IMR-90 (cell line): ENCODE measurements at regions not wholly inside any gene's neighbourhood (a gene's known extent, or its start where the extent isn't known, plus 50 kb on each side); places are given as distances from the start of the nearest gene placed in this dataset.

Experiments
- ATAC-seq: fragments of 200-7000 bp; cut with Tn5 transposase; 2 replicates; pipeline ENCODE4 v1.9.1; 2020; ENCODE audit warnings: low read depth, mild to moderate bottlenecking, moderate library complexity
- BruUV-seq: library from RNA; stranded (reverse); fragments of 400-500 nt; replicated peaks from 2 replicates; lab custom pipeline; 2021; lab: Mats Ljungman, UMichigan
- CTCF ChIA-PET: fragments of 300-600 bp; formaldehyde crosslinking; extraction: SDS; loops from one replicate; lab custom pipeline; 2021; ENCODE audit warnings: antibody characterized with exemption; lab: Yijun Ruan, JAX
- POLR2A ChIA-PET: fragments of 300-600 bp; sonication (Branson Sonifier 250); formaldehyde crosslinking; loops from one replicate; lab custom pipeline; 2022; ENCODE audit warnings: antibody characterized with exemption; ENCODE audit not compliant: unreplicated experiment; lab: Charles Lee
- DNase-seq: peaks from one replicate; pipeline ENCODE4 v3.0.0; 2013
- H2AFZ ChIP-seq: replicated peaks from 2 replicates; pipeline ENCODE3; 2013; ENCODE audit warnings: low read length, mild to moderate bottlenecking; ENCODE audit not compliant: poor library complexity
- H2AK5ac ChIP-seq: 2 replicates; pipeline ENCODE4 v1.6.1; 2013; ENCODE audit warnings: low read depth, low read length, inconsistent platforms
- H2AK9ac ChIP-seq: replicated peaks from 2 replicates; pipeline ENCODE3; 2013; ENCODE audit warnings: mild to moderate bottlenecking, low read depth, low read length, moderate library complexity; ENCODE audit not compliant: poor library complexity
- H2BK120ac ChIP-seq: 2 replicates; pipeline ENCODE4 v1.6.1; 2013; ENCODE audit warnings: low read depth, low read length, inconsistent platforms
- H2BK15ac ChIP-seq: 3 replicates; pipeline ENCODE4 v1.6.1; 2013; ENCODE audit warnings: low read depth, low read length, inconsistent platforms
- H2BK20ac ChIP-seq: 2 replicates; pipeline ENCODE4 v1.6.1; 2013; ENCODE audit warnings: low read depth, mild to moderate bottlenecking, inconsistent platforms, low read length, moderate library complexity
- H2BK5ac ChIP-seq: 2 replicates; pipeline ENCODE4 v1.6.1; 2013; ENCODE audit warnings: mild to moderate bottlenecking, low read depth, low read length, inconsistent platforms; ENCODE audit not compliant: poor library complexity, severe bottlenecking
- H3K14ac ChIP-seq: replicated peaks from 2 replicates; pipeline ENCODE4 v1.6.1; 2013; ENCODE audit warnings: low read depth, low read length, inconsistent platforms
- H3K18ac ChIP-seq: 2 replicates; pipeline ENCODE4 v1.6.1; 2013; ENCODE audit warnings: low read depth, low read length, control low read depth
- H3K23ac ChIP-seq: 2 replicates; pipeline ENCODE4 v1.6.1; 2013; ENCODE audit warnings: low read depth, low read length, inconsistent platforms
- H3K27ac ChIP-seq: 2 replicates; pipeline ENCODE4 v1.5.1; 2013; ENCODE audit warnings: mild to moderate bottlenecking, control low read depth, low read length; ENCODE audit not compliant: insufficient read depth
- H3K27me3 ChIP-seq: 2 replicates; pipeline ENCODE4 v1.6.1; 2013; ENCODE audit warnings: low read length; ENCODE audit not compliant: control insufficient read depth, insufficient read depth
- H3K36me3 ChIP-seq: 2 replicates; pipeline ENCODE4 v1.6.1; 2013; ENCODE audit warnings: low read length, mixed read lengths; ENCODE audit not compliant: control insufficient read depth, insufficient read depth
- H3K4ac ChIP-seq: 2 replicates; pipeline ENCODE4 v1.6.1; 2013; ENCODE audit warnings: low read depth, low read length, inconsistent platforms
- H3K4me1 ChIP-seq: 2 replicates; pipeline ENCODE4 v1.6.1; 2013; ENCODE audit warnings: low read length, mixed read lengths; ENCODE audit not compliant: control insufficient read depth, insufficient read depth
- H3K4me2 ChIP-seq: 2 replicates; pipeline ENCODE4 v1.6.1; 2013; ENCODE audit warnings: low read depth, mild to moderate bottlenecking, control low read depth, low read length, moderate library complexity
- H3K4me3 ChIP-seq: 2 replicates; pipeline ENCODE4 v1.5.1; 2013; ENCODE audit warnings: low read depth, mild to moderate bottlenecking, control low read depth, low read length, moderate library complexity; ENCODE audit not compliant: insufficient read depth
- H3K56ac ChIP-seq: 2 replicates; pipeline ENCODE4 v1.6.1; 2013; ENCODE audit warnings: low read length, inconsistent platforms; ENCODE audit not compliant: insufficient read depth; ENCODE audit errors: extremely low read depth
- H3K79me1 ChIP-seq, 2 experiments: 2 replicates each; pipeline ENCODE4 v1.6.1; 2013; ENCODE audit warnings: low read length in 2 of 2, inconsistent platforms in 1 of 2, low read depth in 1 of 2
- H3K9ac ChIP-seq: 2 replicates; pipeline ENCODE4 v1.6.1; 2013; ENCODE audit warnings: low read depth, low read length, control low read depth
- H3K9me1 ChIP-seq: 2 replicates; pipeline ENCODE4 v1.6.1; 2013; ENCODE audit warnings: low read length, inconsistent platforms; ENCODE audit not compliant: insufficient read depth
- H3K9me3 ChIP-seq: 2 replicates; pipeline ENCODE4 v1.6.1; 2013; ENCODE audit warnings: low read length; ENCODE audit not compliant: control insufficient read depth, insufficient read depth
- H4K20me1 ChIP-seq: 2 replicates; pipeline ENCODE4 v1.6.1; 2013; ENCODE audit warnings: low read length, inconsistent platforms; ENCODE audit not compliant: insufficient read depth
- H4K5ac ChIP-seq: 2 replicates; pipeline ENCODE4 v1.6.1; 2013; ENCODE audit warnings: mild to moderate bottlenecking, low read depth, low read length, control low read depth
- H4K8ac ChIP-seq, 2 experiments: 2 replicates each; pipeline ENCODE4 v1.6.1; 2013; ENCODE audit warnings: low read depth in 2 of 2, low read length in 2 of 2, control low read depth in 1 of 2, inconsistent platforms in 1 of 2
- H4K91ac ChIP-seq: 2 replicates; pipeline ENCODE4 v1.6.1; 2013; ENCODE audit warnings: low read depth, low read length, inconsistent platforms; ENCODE audit not compliant: insufficient read depth
- BHLHE40 ChIP-seq: fragments of 150-350 bp; IDR thresholded peaks from 2 replicates; pipeline ENCODE4 v1.6.1; 2016; ENCODE audit warnings: mild to moderate bottlenecking, low read depth, low read length
- CEBPB ChIP-seq: IDR thresholded peaks from 2 replicates; pipeline ENCODE4 v1.6.1; 2012; ENCODE audit warnings: low read depth, low read length, improper control_type of control experiment
- CHD1 ChIP-seq: IDR thresholded peaks from 2 replicates; pipeline ENCODE4 v1.6.1; 2012; ENCODE audit warnings: low read depth, low read length, improper control_type of control experiment
- CTCF ChIP-seq: conservative IDR thresholded peaks from 2 replicates; pipeline ENCODE4 v1.5.1; 2012; ENCODE audit warnings: mild to moderate bottlenecking, low read depth, low read length, improper control_type of control experiment
- ELK1 ChIP-seq: fragments of 150-350 bp; IDR thresholded peaks from 2 replicates; pipeline ENCODE4 v1.6.1; 2016; ENCODE audit warnings: low read depth, mild to moderate bottlenecking, low read length, moderate library complexity, borderline replicate concordance
- FOS ChIP-seq: fragments of 150-350 bp; IDR thresholded peaks from 2 replicates; pipeline ENCODE4 v1.6.1; 2016; ENCODE audit warnings: low read depth, low read length
- MAZ ChIP-seq: IDR thresholded peaks from 2 replicates; pipeline ENCODE4 v1.6.1; 2012; ENCODE audit warnings: low read depth, mild to moderate bottlenecking, low read length, improper control_type of control experiment, moderate library complexity, borderline replicate concordance
- MXI1 ChIP-seq: IDR thresholded peaks from 2 replicates; pipeline ENCODE4 v1.6.1; 2012; ENCODE audit warnings: low read depth, mild to moderate bottlenecking, low read length, moderate library complexity, borderline replicate concordance
- NFE2L2 ChIP-seq: fragments of 150-350 bp; IDR thresholded peaks from 2 replicates; pipeline ENCODE4 v1.6.1; 2016; ENCODE audit warnings: low read depth, mild to moderate bottlenecking, low read length
- POLR2A ChIP-seq: IDR thresholded peaks from 2 replicates; pipeline ENCODE4 v1.6.1; 2012; ENCODE audit warnings: mild to moderate bottlenecking, low read depth, low read length
- RAD21 ChIP-seq: IDR thresholded peaks from 2 replicates; pipeline ENCODE4 v1.6.1; 2012; ENCODE audit warnings: low read length, improper control_type of control experiment
- RCOR1 ChIP-seq: IDR thresholded peaks from 2 replicates; pipeline ENCODE4 v1.6.1; 2012; ENCODE audit warnings: mild to moderate bottlenecking, low read length, improper control_type of control experiment; ENCODE audit not compliant: insufficient replicate concordance
- RFX5 ChIP-seq: IDR thresholded peaks from 2 replicates; pipeline ENCODE4 v1.8.0; 2012; ENCODE audit warnings: low read depth, mild to moderate bottlenecking, low read length, moderate library complexity
- SMC3 ChIP-seq: fragments of 150-350 bp; IDR thresholded peaks from 2 replicates; pipeline ENCODE4 v1.6.1; 2016; ENCODE audit warnings: low read depth, mild to moderate bottlenecking, antibody characterized with exemption, low read length, moderate library complexity
- USF2 ChIP-seq: fragments of 150-350 bp; IDR thresholded peaks from 2 replicates; pipeline ENCODE4 v1.6.1; 2017; ENCODE audit warnings: mild to moderate bottlenecking, antibody characterized with exemption, low read length, low read depth
- WGBS, 2 experiments: methylation state at CpG; one replicate each; pipeline versions ENCODE4 v1.1.5 to v1.1.7; 2013; ENCODE audit warnings: missing lambda C conversion rate in 2 of 2; ENCODE audit not compliant: insufficient read length in 1 of 2; ENCODE audit errors: extremely low coverage in 2 of 2; 5-methylcytosine and 5-hydroxymethylcytosine counted together
- dilution Hi-C: fragments of 300-500 bp; cut with HindIII; formaldehyde crosslinking; loops from one replicate; pipeline ENCODE4 v1.14.3; 2018; ENCODE audit warnings: low sequenced_read_pairs; ENCODE audit not compliant: unreplicated experiment
- in situ Hi-C: fragments of 300-500 bp; cut with MboI; formaldehyde crosslinking; loops from 3 replicates; pipeline ENCODE4 v1.14.3; 2019; ENCODE audit warnings: low sequenced_read_pairs, inconsistent platforms, mixed read lengths
- intact Hi-C: fragments of 100-400 bp; cut with micrococcal nuclease; formaldehyde crosslinking; loops from 2 replicates; pipeline ENCODE4 v1.10.0; 2022

GRCh38 chr3:117160176-117160575, 450.6 kb downstream of the TUSC7 start:
- H2BK120ac ChIP-seq = no peak overlapping the region
- H2BK20ac ChIP-seq = no peak overlapping the region
- ChIA-PET POLR2A (no interaction called here), CTCF (no interaction called here)
- TF ChIP-seq FOS (no peak), ELK1 (no peak), CTCF (no peak), CEBPB (no peak), RCOR1 (no peak), SMC3 (no peak), RAD21 (no peak), CHD1 (no peak), USF2 (no peak), MXI1 (no peak), NFE2L2 (no peak), BHLHE40 (no peak), MAZ (no peak), RFX5 (no peak), POLR2A (no peak)
- WGBS, 2 experiments = no CpG with 5 or more reads among the region's 3 CpGs
- no peak overlapping the region for H3K4ac ChIP-seq
- dilution Hi-C loops = no loop called here
- no peak overlapping the region for H4K8ac ChIP-seq
- no peak overlapping the region for H2AK9ac ChIP-seq
- no peak overlapping the region for H3K4me2 ChIP-seq
- H3K4me1 ChIP-seq = no peaks in the 10 kb centered on the region
- H3K9ac ChIP-seq = no peak overlapping the region
- no peak for DNase-seq
- no peaks in the 10 kb centered on the region for H4K20me1 ChIP-seq
- no peak overlapping the region for H4K91ac ChIP-seq
- no peak overlapping the region for H2BK15ac ChIP-seq
- intact Hi-C loops = no loop called here
- H3K14ac ChIP-seq = no peak overlapping the region
- H3K23ac ChIP-seq = no peak overlapping the region
- H2AK5ac ChIP-seq = no peak overlapping the region
- H3K9me3 ChIP-seq = no peaks in the 10 kb centered on the region
- no peak overlapping the region for H2AFZ ChIP-seq
- no peak overlapping the region for H3K4me3 ChIP-seq
- no peak overlapping the region for H2BK5ac ChIP-seq
- H3K27me3 ChIP-seq = no peaks in the 10 kb centered on the region
- no TSS peak for BruUV-seq
- no peak overlapping the region for H3K27ac ChIP-seq
- no peak for ATAC-seq
- in situ Hi-C loops = no loop called here
- H3K79me1 ChIP-seq = no peaks in the 10 kb centered on the region
- H4K5ac ChIP-seq = no peak overlapping the region
- no peak overlapping the region for H3K18ac ChIP-seq
- no peak overlapping the region for H3K56ac ChIP-seq
- no peaks in the 10 kb centered on the region for H3K9me1 ChIP-seq
- no peaks in the 10 kb centered on the region for H3K36me3 ChIP-seq
